ENCODE measurements at regions not wholly inside any gene's neighbourhood (a gene's known extent, or its start where the extent isn't known, plus 50 kb on each side); places are given as distances from the start of the nearest gene placed in this dataset.

- POLR2A ChIA-PET = no interaction called here
- 0% methylated on average over 5 of the region's 11 CpGs for WGBS (ENCODE audit: insufficient coverage, low coverage, missing lambda C conversion rate)
- no peaks in the 10 kb centered on the region for H3K9me3 ChIP-seq (replicated peaks; ENCODE audit: control insufficient read depth, insufficient read depth, low read depth, low read length)
- no peaks in the 10 kb centered on the region for H3K79me2 ChIP-seq (ENCODE audit: control insufficient read depth, insufficient read depth, low read length)
- no peaks in the 10 kb centered on the region for H3K36me3 ChIP-seq (ENCODE audit: control insufficient read depth, insufficient read depth, low read length)
- H3K4me2 ChIP-seq (ENCODE audit: insufficient read depth, low read length) = no peak overlapping the region
- FAIRE-seq = no peak
- TF ChIP-seq NONO (IDR thresholded peaks at IDR 0.05; ENCODE audit: low read depth in 2 of 2, low read length in 1 of 2) (no peak), ZHX1 (conservative IDR thresholded peaks at IDR 0.05; ENCODE audit: low read length) (no peak), ZNF57 (CRISPR knock-in tag; IDR thresholded peaks at IDR 0.05) (no peak), DLX4 (CRISPR knock-in tag; IDR thresholded peaks at IDR 0.05) (no peak), ZFX (CRISPR knock-in tag; IDR thresholded peaks at IDR 0.05) (no peak), NKRF (IDR thresholded peaks at IDR 0.05; ENCODE audit: borderline replicate concordance) (no peak), MLX (CRISPR knock-in tag; conservative IDR thresholded peaks at IDR 0.05) (no peak), TCF7 (IDR thresholded peaks at IDR 0.05; ENCODE audit: borderline replicate concordance) (no peak), BRCA1 (IDR thresholded peaks at IDR 0.05) (no peak), BRCA1 (CRISPR knock-in tag; IDR thresholded peaks at IDR 0.05) (no peak)
- no peak overlapping the region for H3K9ac ChIP-seq (ENCODE audit: insufficient read depth in 1 of 2, low read depth in 2 of 2, low read length in 2 of 2)
- intact Hi-C loops (cut with micrococcal nuclease) = no loop called here
- ATAC-seq = no peak
- no peak overlapping the region for H2AFZ ChIP-seq (ENCODE audit: low read depth, low read length)
- CTCF ChIA-PET (ENCODE audit: low intra/inter-chr PET ratio) = no interaction called here
- in situ Hi-C loops (cut with MboI) = no loop called here
- H3K4me1 ChIP-seq (replicated peaks in 1 of 2; ENCODE audit: control insufficient read depth in 2 of 2, insufficient read depth in 2 of 2, low read length in 2 of 2) = peaks cover 0 to 18% of the 10 kb centered on the region in 2 experiments; a peak in 2 of 5 replicates
- no peak for DNase-seq (ENCODE audit: extremely low read depth in 1 of 4, low spot score in 3 of 4)
- H4K20me1 ChIP-seq (replicated peaks; ENCODE audit: control insufficient read depth, insufficient read depth, low read length) = no peaks in the 10 kb centered on the region; the same call in 1 of the 2 replicates
- no peak overlapping the region for H3K4me3 ChIP-seq
- H3K27me3 ChIP-seq (ENCODE audit: control insufficient read depth in 2 of 2, insufficient read depth in 2 of 2, low read length in 2 of 2) = peaks cover 6 to 22% of the 10 kb centered on the region in 2 experiments
- no peak overlapping the region for H3K27ac ChIP-seq (ENCODE audit: extremely low read depth, low read depth, low read length)
- BruUV-seq (replicated peaks) = no TSS peak
- H3K9me1 ChIP-seq (ENCODE audit: control insufficient read depth, insufficient read depth, low read length) = no peaks in the 10 kb centered on the region
Measured at GRCh38 chr10:29738341-29738740, 103.6 kb upstream of the SVIL start.

All from K562 (cell line).